ENCODE measurements at regions not wholly inside any gene's neighbourhood (a gene's known extent, or its start where the extent isn't known, plus 50 kb on each side); places are given as distances from the start of the nearest gene placed in this dataset.

- no TSS peak for BruUV-seq (replicated peaks)
- H3K9me3 ChIP-seq (ENCODE audit: low read depth, low read length, poor library complexity, severe bottlenecking): no peaks in the 10 kb centered on the region
- intact Hi-C loops (cut with micrococcal nuclease; ENCODE audit: unreplicated experiment): no loop called here
- H3K4me1 ChIP-seq (ENCODE audit: insufficient read depth, low read length, poor library complexity, severe bottlenecking): no peaks in the 10 kb centered on the region
- H3K36me3 ChIP-seq (ENCODE audit: insufficient read depth, low read length, poor library complexity, severe bottlenecking): no peaks in the 10 kb centered on the region
- ChIA-PET POLR2A (ENCODE audit: low non-redundant PET) (no interaction called here), CTCF (no interaction called here)
- TF ChIP-seq EZH2 (IDR thresholded peaks at IDR 0.05; ENCODE audit: borderline replicate concordance, low read depth, low read length, poor library complexity, severe bottlenecking): no peak
- TF ChIP-seq, protein P1, sequence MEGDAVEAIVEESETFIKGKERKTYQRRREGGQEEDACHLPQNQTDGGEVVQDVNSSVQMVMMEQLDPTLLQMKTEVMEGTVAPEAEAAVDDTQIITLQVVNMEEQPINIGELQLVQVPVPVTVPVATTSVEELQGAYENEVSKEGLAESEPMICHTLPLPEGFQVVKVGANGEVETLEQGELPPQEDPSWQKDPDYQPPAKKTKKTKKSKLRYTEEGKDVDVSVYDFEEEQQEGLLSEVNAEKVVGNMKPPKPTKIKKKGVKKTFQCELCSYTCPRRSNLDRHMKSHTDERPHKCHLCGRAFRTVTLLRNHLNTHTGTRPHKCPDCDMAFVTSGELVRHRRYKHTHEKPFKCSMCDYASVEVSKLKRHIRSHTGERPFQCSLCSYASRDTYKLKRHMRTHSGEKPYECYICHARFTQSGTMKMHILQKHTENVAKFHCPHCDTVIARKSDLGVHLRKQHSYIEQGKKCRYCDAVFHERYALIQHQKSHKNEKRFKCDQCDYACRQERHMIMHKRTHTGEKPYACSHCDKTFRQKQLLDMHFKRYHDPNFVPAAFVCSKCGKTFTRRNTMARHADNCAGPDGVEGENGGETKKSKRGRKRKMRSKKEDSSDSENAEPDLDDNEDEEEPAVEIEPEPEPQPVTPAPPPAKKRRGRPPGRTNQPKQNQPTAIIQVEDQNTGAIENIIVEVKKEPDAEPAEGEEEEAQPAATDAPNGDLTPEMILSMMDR (conservative IDR thresholded peaks at IDR 0.05; ENCODE audit: low read depth, low read length): no peak
- no peak overlapping the region for H3K4me3 ChIP-seq (ENCODE audit: low read depth, low read length, poor library complexity, severe bottlenecking)
- H3K27ac ChIP-seq (ENCODE audit: low read depth, low read length, poor library complexity, severe bottlenecking): no peak overlapping the region
- DNase-seq (ENCODE audit: low spot score): no peak
- H3K27me3 ChIP-seq (replicated peaks; ENCODE audit: insufficient read depth, low read depth, low read length, poor library complexity): peaks cover 4% of the 10 kb centered on the region
Observed at GRCh38 chr5:124604419-124604818, 142.0 kb downstream of the ZNF608 start.

GRCh38 chr5:124602925-124603650 is 143.4 kb downstream of the ZNF608 start:
- BruUV-seq (replicated peaks): no TSS peak
- POLR2A ChIA-PET (ENCODE audit: low non-redundant PET): no interaction called here
- peaks cover 4% of the 10 kb centered on the region for H3K27me3 ChIP-seq (replicated peaks; ENCODE audit: insufficient read depth, low read depth, low read length, poor library complexity)
- no peak overlapping the region for H3K4me3 ChIP-seq (ENCODE audit: low read depth, low read length, poor library complexity, severe bottlenecking)
- no peaks in the 10 kb centered on the region for H3K9me3 ChIP-seq (ENCODE audit: low read depth, low read length, poor library complexity, severe bottlenecking)
- H3K36me3 ChIP-seq (ENCODE audit: insufficient read depth, low read length, poor library complexity, severe bottlenecking): no peaks in the 10 kb centered on the region
- CTCF ChIA-PET: no interaction called here
- no peaks in the 10 kb centered on the region for H3K4me1 ChIP-seq (ENCODE audit: insufficient read depth, low read length, poor library complexity, severe bottlenecking)
- no peak overlapping the region for H3K27ac ChIP-seq (ENCODE audit: low read depth, low read length, poor library complexity, severe bottlenecking)
- TF ChIP-seq, protein P1 (conservative IDR thresholded peaks at IDR 0.05; ENCODE audit: low read depth, low read length): no peak
- TF ChIP-seq EZH2 (IDR thresholded peaks at IDR 0.05; ENCODE audit: borderline replicate concordance, low read depth, low read length, poor library complexity, severe bottlenecking): no peak
- DNase-seq (ENCODE audit: low spot score): no peak
- intact Hi-C loops (cut with micrococcal nuclease; ENCODE audit: unreplicated experiment): no loop called here

DNA sequence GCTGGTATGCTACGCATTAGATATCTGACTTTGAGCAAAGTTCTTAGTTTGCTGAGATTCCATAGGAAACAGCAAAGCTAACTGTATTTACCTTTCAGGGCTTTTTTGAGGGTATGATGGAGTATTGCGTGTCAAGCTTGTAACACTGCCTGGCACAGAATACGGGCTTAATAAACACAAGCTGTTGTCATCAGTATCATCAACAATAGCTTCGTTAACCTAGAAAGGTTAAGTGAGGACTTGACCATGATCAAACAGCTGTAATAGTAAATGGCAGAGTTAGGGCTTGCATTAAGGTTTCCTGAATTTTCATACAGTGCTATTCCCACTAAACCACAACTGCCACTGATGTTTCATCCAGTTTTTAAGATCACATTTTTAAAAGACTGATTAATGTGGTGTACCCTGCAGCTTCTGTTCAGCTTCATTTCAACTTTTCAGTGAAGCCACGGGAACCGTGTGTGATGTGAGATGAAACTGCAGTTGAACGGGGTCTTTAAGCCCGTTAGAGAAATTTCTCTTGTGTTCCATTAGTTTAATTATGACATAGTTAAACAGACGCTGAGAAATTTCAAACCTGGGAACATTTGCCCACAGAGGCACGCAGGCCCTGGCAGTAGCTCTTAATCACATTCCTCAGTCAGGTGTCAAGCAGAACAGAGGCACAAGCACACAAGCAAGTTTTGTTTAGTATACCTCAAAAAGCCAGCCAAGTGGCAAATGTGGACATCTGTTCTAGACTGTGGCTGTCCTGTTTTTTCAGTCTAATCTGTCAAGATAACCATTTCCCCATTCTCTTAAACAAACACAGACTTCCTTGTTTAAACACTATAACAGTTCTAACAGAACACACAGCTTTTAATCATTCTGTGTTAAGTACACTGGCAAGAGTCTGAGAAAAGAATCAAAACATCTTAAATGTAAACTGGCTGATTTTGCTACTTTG is 147.1 kb downstream of the ZNF608 start:
- intact Hi-C loops (cut with micrococcal nuclease; ENCODE audit: unreplicated experiment): no loop called here
- no peak for DNase-seq (ENCODE audit: low spot score)
- H3K4me3 ChIP-seq (ENCODE audit: low read depth, low read length, poor library complexity, severe bottlenecking): no peak overlapping the region
- H3K4me1 ChIP-seq (ENCODE audit: insufficient read depth, low read length, poor library complexity, severe bottlenecking): no peaks in the 10 kb centered on the region
- H3K27me3 ChIP-seq (replicated peaks; ENCODE audit: insufficient read depth, low read depth, low read length, poor library complexity): peaks cover 4% of the 10 kb centered on the region
- POLR2A ChIA-PET (ENCODE audit: low non-redundant PET): no interaction called here
- no peak overlapping the region for H3K27ac ChIP-seq (ENCODE audit: low read depth, low read length, poor library complexity, severe bottlenecking)
- H3K36me3 ChIP-seq (ENCODE audit: insufficient read depth, low read length, poor library complexity, severe bottlenecking): no peaks in the 10 kb centered on the region
- CTCF ChIA-PET: no interaction called here
- no TSS peak for BruUV-seq (replicated peaks)
- TF ChIP-seq EZH2 (IDR thresholded peaks at IDR 0.05; ENCODE audit: borderline replicate concordance, low read depth, low read length, poor library complexity, severe bottlenecking): no peak
- TF ChIP-seq, protein P1 (conservative IDR thresholded peaks at IDR 0.05; ENCODE audit: low read depth, low read length): no peak
- H3K9me3 ChIP-seq (ENCODE audit: low read depth, low read length, poor library complexity, severe bottlenecking): no peaks in the 10 kb centered on the region
